Endothelial cell of umbilical vein (primary cell): ENCODE measurements at regions not wholly inside any gene's neighbourhood (a gene's known extent, or its start where the extent isn't known, plus 50 kb on each side); places are given as distances from the start of the nearest gene placed in this dataset.

ENCODE experiments used
- BruUV-seq: library from RNA; stranded (reverse); fragments of 400-500 nt; replicated peaks from 2 replicates; lab custom pipeline; 2021; lab: Mats Ljungman, UMichigan
- CTCF ChIA-PET: fragments of 300-600, 350-600 bp; sonication (Branson Sonifier 250); formaldehyde crosslinking; loops from one replicate; lab custom pipeline; 2021; ENCODE audit warnings: antibody characterized with exemption, inconsistent platforms; lab: Charles Lee
- POLR2A ChIA-PET: fragments of 300-600, 350-600 bp; sonication (Branson Sonifier 250); formaldehyde crosslinking; loops from one replicate; lab custom pipeline; 2021; ENCODE audit warnings: antibody characterized with exemption, inconsistent platforms; lab: Charles Lee
- DNase-seq: peaks from one replicate; pipeline ENCODE4 v3.0.0-alpha.2; 2011; ENCODE audit warnings: low read depth, low spot score
- FAIRE-seq: peaks from 2 replicates; lab custom pipeline; 2011; peaks lifted over from hg19 to GRCh38; lab: Jason Lieb, UNC
- H2AFZ ChIP-seq: 2 replicates; pipeline ENCODE4 v1.6.0; 2012; ENCODE audit warnings: low read depth, low read length, control low read depth, inconsistent platforms
- H3K27ac ChIP-seq: 2 replicates; pipeline ENCODE4 v1.5.1; 2011; ENCODE audit warnings: low read depth, mild to moderate bottlenecking, control low read depth, low read length, moderate library complexity; ENCODE audit not compliant: insufficient read depth
- H3K27me3 ChIP-seq, 2 experiments: 2 replicates each; pipeline versions ENCODE4 v1.6.0 to v1.6.1; 2011; ENCODE audit warnings: low read length in 2 of 2, mixed read lengths in 1 of 2; ENCODE audit not compliant: control insufficient read depth in 2 of 2, insufficient read depth in 2 of 2
- H3K36me3 ChIP-seq, 2 experiments: 2 replicates in 1 of 2; 3 replicates in 1 of 2; pipeline ENCODE4 v1.5.1; 2011; ENCODE audit warnings: low read length in 2 of 2, mild to moderate bottlenecking in 1 of 2, moderate library complexity in 1 of 2; ENCODE audit not compliant: control insufficient read depth in 2 of 2, insufficient read depth in 2 of 2; ENCODE audit errors: extremely low read depth in 1 of 2
- H3K4me1 ChIP-seq: 3 replicates; pipeline ENCODE4 v1.5.1; 2011; ENCODE audit warnings: mild to moderate bottlenecking, low read length; ENCODE audit not compliant: control insufficient read depth, insufficient read depth; ENCODE audit errors: extremely low read depth
- H3K4me2 ChIP-seq: 2 replicates; pipeline ENCODE4 v1.6.1; 2011; ENCODE audit warnings: low read length, control low read depth, mixed read lengths; ENCODE audit not compliant: insufficient read depth
- H3K4me3 ChIP-seq, 3 experiments: fragments of 200-600 bp in 1 of 3; sonication (generic), shearing (Covaris generic) in 1 of 3; replicated peaks in 1 of 3; 2 replicates each; pipeline ENCODE4 v1.5.1; 2011 to 2016; ENCODE audit warnings: control low read depth in 3 of 3, low read length in 3 of 3, mild to moderate bottlenecking in 2 of 3, inconsistent platforms in 1 of 3, low read depth in 1 of 3, moderate library complexity in 1 of 3; ENCODE audit not compliant: insufficient read depth in 1 of 3
- H3K79me2 ChIP-seq: 2 replicates; pipeline ENCODE4 v1.6.0; 2012; ENCODE audit warnings: low read length, inconsistent platforms; ENCODE audit not compliant: control insufficient read depth, insufficient read depth
- H3K9ac ChIP-seq: replicated peaks from 2 replicates; pipeline ENCODE3; 2011; ENCODE audit warnings: low read length, control low read depth; ENCODE audit not compliant: insufficient read depth; ENCODE audit errors: extremely low read depth
- H3K9me1 ChIP-seq: replicated peaks from 3 replicates; pipeline ENCODE4 v1.6.0; 2011; ENCODE audit warnings: mild to moderate bottlenecking, low read length; ENCODE audit not compliant: control insufficient read depth, insufficient read depth; ENCODE audit errors: extremely low read depth
- H3K9me3 ChIP-seq: replicated peaks from 2 replicates; pipeline ENCODE4 v1.5.1; 2012; ENCODE audit warnings: low read length, inconsistent platforms; ENCODE audit not compliant: control insufficient read depth, insufficient read depth
- H4K20me1 ChIP-seq: replicated peaks from 2 replicates; pipeline ENCODE3; 2011; ENCODE audit warnings: mild to moderate bottlenecking, low read length; ENCODE audit not compliant: control insufficient read depth, insufficient read depth; ENCODE audit errors: extremely low read depth
- CTCF ChIP-seq, 2 donors: IDR thresholded peaks; 1 replicate in 1 of 2; 2 replicates in 1 of 2; pipeline ENCODE4 v1.5.1; 2011; ENCODE audit warnings: low read length in 2 of 2, mild to moderate bottlenecking in 2 of 2, moderate library complexity in 2 of 2, control low read depth in 1 of 2, inconsistent platforms in 1 of 2, low read depth in 1 of 2; ENCODE audit not compliant: insufficient read depth in 1 of 2; ENCODE audit errors: extremely low read depth in 1 of 2
- EZH2 ChIP-seq: IDR thresholded peaks from 2 replicates; pipeline ENCODE4 v1.6.1; 2012; ENCODE audit warnings: borderline replicate concordance, low read depth, mild to moderate bottlenecking, moderate library complexity, low read length, inconsistent platforms; ENCODE audit not compliant: severe bottlenecking
- FOS ChIP-seq: IDR thresholded peaks from 2 replicates; pipeline ENCODE4 v1.6.1; 2011; ENCODE audit warnings: mild to moderate bottlenecking, low read length, moderate library complexity, borderline replicate concordance; ENCODE audit not compliant: insufficient read depth
- GATA2 ChIP-seq: IDR thresholded peaks from 2 replicates; pipeline ENCODE4 v1.7.0; 2011; ENCODE audit warnings: low read depth, mild to moderate bottlenecking, moderate library complexity, mixed read lengths, low read length; ENCODE audit not compliant: insufficient read length, insufficient read depth
- JUN ChIP-seq: IDR thresholded peaks from 2 replicates; pipeline ENCODE4 v1.6.1; 2011; ENCODE audit warnings: borderline replicate concordance, low read depth; ENCODE audit not compliant: insufficient read length, insufficient read depth
- MAX ChIP-seq: IDR thresholded peaks from 2 replicates; pipeline ENCODE4 v1.6.1; 2011; ENCODE audit not compliant: insufficient read depth, insufficient read length
- MYC ChIP-seq: IDR thresholded peaks from one replicate; pipeline ENCODE4 v1.6.1; 2011; ENCODE audit warnings: mild to moderate bottlenecking, low read depth, low read length
- POLR2A ChIP-seq: IDR thresholded peaks from 2 replicates; pipeline ENCODE4 v1.6.1; 2012; ENCODE audit warnings: low read depth, mild to moderate bottlenecking, control low read depth, low read length
- POLR2AphosphoS5 ChIP-seq: IDR thresholded peaks from 2 replicates; pipeline ENCODE4 v1.6.1; 2012; ENCODE audit warnings: low read depth, mild to moderate bottlenecking, control low read depth, low read length, moderate library complexity; ENCODE audit not compliant: insufficient read depth
- dilution Hi-C: fragments of 300-500 bp; cut with MboI; formaldehyde crosslinking; loops from one replicate; pipeline ENCODE4 v1.15.0; 2019; ENCODE audit warnings: low sequenced_read_pairs; ENCODE audit not compliant: extremely low pct_ligation_motif_present
- intact Hi-C: fragments of 100-400 bp; cut with micrococcal nuclease; formaldehyde crosslinking; loops from one replicate; pipeline ENCODE4 v1.10.0; 2022

GRCh38 chr3:18717598-18717997, 292.5 kb upstream of the SATB1 start:
- intact Hi-C loops (no loop called here), dilution Hi-C loops (no loop called here)
- no peaks in the 10 kb centered on the region for H3K27me3 ChIP-seq
- no peak overlapping the region for H2AFZ ChIP-seq
- H3K4me1 ChIP-seq = no peaks in the 10 kb centered on the region
- no peaks in the 10 kb centered on the region for H3K9me1 ChIP-seq
- no TSS peak for BruUV-seq
- H3K27ac ChIP-seq = no peak overlapping the region
- ChIA-PET CTCF (no interaction called here), POLR2A (no interaction called here)
- no peaks in the 10 kb centered on the region for H4K20me1 ChIP-seq
- FAIRE-seq = no peak
- H3K79me2 ChIP-seq = no peaks in the 10 kb centered on the region
- TF ChIP-seq GATA2 (no peak), MAX (no peak), POLR2AphosphoS5 (no peak), CTCF (IDR thresholded peaks at IDR 0.05; ENCODE audit: extremely low read depth in 1 of 2, insufficient read depth in 1 of 2, low read depth in 1 of 2, low read length in 2 of 2) (no peak), JUN (no peak), MYC (no peak), POLR2A (no peak), FOS (no peak), EZH2 (no peak)
- no peak overlapping the region for H3K9ac ChIP-seq
- H3K4me3 ChIP-seq = no peak overlapping the region
- peaks cover 5% of the 10 kb centered on the region for H3K9me3 ChIP-seq
- DNase-seq = no peak
- no peak overlapping the region for H3K4me2 ChIP-seq
- H3K36me3 ChIP-seq = no peaks in the 10 kb centered on the region
